K562 (cell line): ENCODE measurements at regions not wholly inside any gene's neighbourhood (a gene's known extent, or its start where the extent isn't known, plus 50 kb on each side); places are given as distances from the start of the nearest gene placed in this dataset.

Source experiments
- ATAC-seq: fragments of 200-7000 bp; cut with Tn5 transposase; 3 replicates; pipeline ENCODE4 v1.9.1; 2020; ENCODE audit warnings: moderate library complexity
- BruUV-seq: library from RNA; stranded (reverse); fragments of 400-500 nt; replicated peaks from 2 replicates; lab custom pipeline; 2021; lab: Mats Ljungman, UMichigan
- CTCF ChIA-PET: fragments of 300-600 bp; formaldehyde crosslinking; extraction: SDS; loops from one replicate; lab custom pipeline; 2021; ENCODE audit warnings: low intra/inter-chr PET ratio; lab: Yijun Ruan, JAX
- POLR2A ChIA-PET: fragments of 300-600, 350-650 bp; sonication (Branson Sonifier 250); formaldehyde crosslinking; extraction: SDS; loops from one replicate; lab custom pipeline; 2021; ENCODE audit warnings: antibody characterized with exemption, inconsistent platforms; lab: Yijun Ruan, JAX
- DNase-seq, 4 experiments: peaks; one replicate each; pipeline versions ENCODE4 v3.0.0 to v3.0.0-alpha.2; 2011 to 2018; ENCODE audit warnings: low spot score in 3 of 4, mixed read lengths in 3 of 4; ENCODE audit errors: extremely low read depth in 1 of 4
- FAIRE-seq: peaks from 2 replicates; lab custom pipeline; 2011; peaks lifted over from hg19 to GRCh38; lab: Jason Lieb, UNC
- H2AFZ ChIP-seq: 2 replicates; pipeline ENCODE4 v1.6.0; 2011; ENCODE audit warnings: low read depth, low read length, control low read depth, inconsistent platforms
- H3K27ac ChIP-seq: fragments of 200-600 bp; 3 replicates; pipeline ENCODE4 v1.8.0; 2011; ENCODE audit warnings: low read depth, mild to moderate bottlenecking, control low read depth, inconsistent platforms, low read length, moderate library complexity, mixed read lengths; ENCODE audit errors: extremely low read depth
- H3K27me3 ChIP-seq, 2 experiments: fragments of 300-600 bp in 1 of 2; 2 replicates in 1 of 2; 3 replicates in 1 of 2; pipeline versions ENCODE4 v1.6.0 to v1.8.0; 2011; ENCODE audit warnings: inconsistent platforms in 2 of 2, low read length in 2 of 2, mild to moderate bottlenecking in 1 of 2, mixed read lengths in 1 of 2, moderate library complexity in 1 of 2; ENCODE audit not compliant: control insufficient read depth in 2 of 2, insufficient read depth in 2 of 2
- H3K36me3 ChIP-seq: fragments of 300-600 bp; 3 replicates; pipeline ENCODE4 v1.8.0; 2011; ENCODE audit warnings: mild to moderate bottlenecking, low read length, inconsistent platforms; ENCODE audit not compliant: control insufficient read depth, insufficient read depth
- H3K4me1 ChIP-seq, 2 experiments: fragments of 200-600 bp in 1 of 2; replicated peaks in 1 of 2; 2 replicates in 1 of 2; 3 replicates in 1 of 2; pipeline versions ENCODE4 v1.5.1 to v1.8.0; 2011; ENCODE audit warnings: inconsistent platforms in 2 of 2, low read length in 2 of 2, mild to moderate bottlenecking in 1 of 2, mixed read lengths in 1 of 2, moderate library complexity in 1 of 2; ENCODE audit not compliant: control insufficient read depth in 2 of 2, insufficient read depth in 2 of 2
- H3K4me2 ChIP-seq: 2 replicates; pipeline ENCODE4 v1.6.1; 2011; ENCODE audit warnings: low read length, control low read depth, inconsistent platforms, mixed read lengths; ENCODE audit not compliant: insufficient read depth
- H3K4me3 ChIP-seq: fragments of 200-600 bp; sonication (generic), shearing (Covaris generic); 2 replicates; pipeline ENCODE4 v1.5.1; 2016; ENCODE audit warnings: control low read depth, inconsistent platforms
- H3K79me2 ChIP-seq: fragments of 200-600 bp; 3 replicates; pipeline ENCODE4 v1.8.0; 2011; ENCODE audit warnings: low read length, inconsistent platforms; ENCODE audit not compliant: control insufficient read depth, insufficient read depth
- H3K9ac ChIP-seq, 2 experiments: 2 replicates each; pipeline versions ENCODE4 v1.6.0 to v1.6.1; 2011; ENCODE audit warnings: low read depth in 2 of 2, low read length in 2 of 2, control low read depth in 1 of 2, inconsistent platforms in 1 of 2, mild to moderate bottlenecking in 1 of 2, mixed read lengths in 1 of 2; ENCODE audit not compliant: insufficient read depth in 1 of 2
- H3K9me1 ChIP-seq: one replicate; pipeline ENCODE4 v1.6.0; 2011; ENCODE audit warnings: inconsistent platforms, mild to moderate bottlenecking, low read length, moderate library complexity; ENCODE audit not compliant: control insufficient read depth, insufficient read depth
- H3K9me3 ChIP-seq: replicated peaks from 2 replicates; pipeline ENCODE4 v1.5.1; 2011; ENCODE audit warnings: low read depth, low read length, inconsistent platforms; ENCODE audit not compliant: control insufficient read depth, insufficient read depth
- H4K20me1 ChIP-seq: replicated peaks from 2 replicates; pipeline ENCODE4 v1.6.1; 2011; ENCODE audit warnings: low read length, inconsistent platforms, mixed read lengths; ENCODE audit not compliant: control insufficient read depth, insufficient read depth
- CBX5 ChIP-seq: IDR thresholded peaks from 2 replicates; pipeline ENCODE4 v1.6.1; 2014; ENCODE audit warnings: low read depth, borderline replicate concordance
- CREBBP ChIP-seq: IDR thresholded peaks from one replicate; pipeline ENCODE4 v1.6.1; 2012; ENCODE audit warnings: low read depth, mild to moderate bottlenecking, control low read depth, inconsistent platforms, low read length
- ELF1 ChIP-seq: fragments of 200-800 bp; sonication (Bioruptor generic); IDR thresholded peaks from 2 replicates; pipeline ENCODE4 v1.6.1; 2016; ENCODE audit warnings: missing genetic modification characterization, missing compliant biosample characterization
- GATAD2B ChIP-seq: fragments of 450-650 bp; IDR thresholded peaks from 2 replicates; pipeline ENCODE4 v1.6.1; 2017; ENCODE audit warnings: mild to moderate bottlenecking, borderline replicate concordance
- KLF13 ChIP-seq: fragments of 450-650 bp; IDR thresholded peaks from 2 replicates; pipeline ENCODE4 v1.6.1; 2016; ENCODE audit warnings: missing genetic modification characterization, low read depth, mild to moderate bottlenecking, missing compliant biosample characterization, moderate library complexity, borderline replicate concordance
- KLF6 ChIP-seq: fragments of 250-450 bp; sonication (Bioruptor Pico); IDR thresholded peaks from 2 replicates; pipeline ENCODE4 v1.4.0; 2020; ENCODE audit warnings: mild to moderate bottlenecking, moderate library complexity, borderline replicate concordance
- MCM5 ChIP-seq: fragments of 450-650 bp; IDR thresholded peaks from 2 replicates; pipeline ENCODE4 v1.6.1; 2016; ENCODE audit warnings: low read depth
- NR1H2 ChIP-seq: sonication (generic); formaldehyde crosslinking; IDR thresholded peaks from 2 replicates; pipeline ENCODE4 v1.4.0; 2020; ENCODE audit warnings: mild to moderate bottlenecking, missing genetic modification reagents
- PCBP2 ChIP-seq: fragments of 200-400 bp; formaldehyde crosslinking; IDR thresholded peaks from 2 replicates; pipeline ENCODE4 v1.6.1; 2018; ENCODE audit warnings: low read length, low read depth, mild to moderate bottlenecking, moderate library complexity; ENCODE audit not compliant: poor library complexity, severe bottlenecking
- POLR2A ChIP-seq: fragments of 450-650 bp; conservative IDR thresholded peaks from 2 replicates; pipeline ENCODE4 v1.6.1; 2016
- SMAD1 ChIP-seq: fragments of 150-350 bp; IDR thresholded peaks from 2 replicates; pipeline ENCODE4 v1.6.1; 2014; ENCODE audit warnings: low read length, low read depth; ENCODE audit not compliant: partially characterized antibody
- SREBF1 ChIP-seq: fragments of 150-350 bp; IDR thresholded peaks from 2 replicates; pipeline ENCODE4 v1.6.1; 2014; ENCODE audit warnings: antibody characterized with exemption, low read depth, low read length, borderline replicate concordance
- ZNF3 ChIP-seq: fragments of 250-450 bp; sonication (Bioruptor Pico); IDR thresholded peaks from 2 replicates; pipeline ENCODE4 v1.5.0; 2021; ENCODE audit warnings: mild to moderate bottlenecking, moderate library complexity
- ZNF586 ChIP-seq: fragments of 450-650 bp; formaldehyde crosslinking; conservative IDR thresholded peaks from 2 replicates; pipeline ENCODE4 v1.4.0; 2020; ENCODE audit warnings: mild to moderate bottlenecking, moderate library complexity
- ZNF695 ChIP-seq: fragments of 450-650 bp; formaldehyde crosslinking; IDR thresholded peaks from 2 replicates; pipeline ENCODE4 v1.4.0; 2020; ENCODE audit warnings: mild to moderate bottlenecking, moderate library complexity
- in situ Hi-C: fragments of 300-500 bp; cut with MboI; formaldehyde crosslinking; loops from 4 replicates; pipeline ENCODE4 v1.15.0; 2018; ENCODE audit warnings: inconsistent platforms, mixed read lengths
- intact Hi-C: fragments of 100-400 bp; cut with micrococcal nuclease; formaldehyde crosslinking; loops from 2 replicates; pipeline ENCODE4 v1.14.2; 2022
- TF ChIP-seq, protein P1 (sequence below): IDR thresholded peaks from 2 replicates; pipeline ENCODE4 v1.6.1; 2014; ENCODE audit warnings: antibody characterized with exemption
- TF ChIP-seq, protein P2 (sequence below): fragments of 250-450 bp; sonication (Bioruptor Pico); IDR thresholded peaks from 2 replicates; pipeline ENCODE4 v1.9.0; 2021; ENCODE audit warnings: mild to moderate bottlenecking, inconsistent platforms
- TF ChIP-seq, protein P3 (sequence below): fragments of 450-650 bp; formaldehyde crosslinking; IDR thresholded peaks from 2 replicates; pipeline ENCODE4 v1.4.0; 2020; ENCODE audit warnings: mild to moderate bottlenecking, moderate library complexity

DNA sequence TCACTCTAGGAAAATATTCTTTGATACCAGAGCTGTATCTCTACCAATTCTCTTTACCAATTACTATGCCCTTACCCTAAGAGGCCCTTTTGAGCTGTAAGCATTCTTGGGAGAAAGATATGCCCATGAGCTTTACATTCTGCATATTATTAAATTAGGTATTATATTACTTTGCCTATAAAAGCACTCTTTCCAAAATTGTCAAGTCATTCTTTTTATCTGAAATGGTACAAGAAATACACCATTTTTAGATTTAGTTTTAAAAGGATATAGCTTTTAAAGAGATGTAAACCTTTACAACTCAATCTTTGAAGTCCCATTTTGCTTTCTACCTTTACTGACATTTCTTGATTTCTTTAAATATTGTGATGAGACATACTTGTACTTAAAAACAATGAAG is 343.5 kb downstream of the C12orf50 start:
- no peak overlapping the region for H3K27ac ChIP-seq
- in situ Hi-C loops: no loop called here
- no peaks in the 10 kb centered on the region for H3K9me3 ChIP-seq
- H3K79me2 ChIP-seq: no peaks in the 10 kb centered on the region
- no peak overlapping the region for H2AFZ ChIP-seq
- no peaks in the 10 kb centered on the region for H3K27me3 ChIP-seq
- H3K36me3 ChIP-seq: no peaks in the 10 kb centered on the region
- no peak overlapping the region for H3K9ac ChIP-seq
- no peaks in the 10 kb centered on the region for H3K4me1 ChIP-seq
- no peak for FAIRE-seq
- no peaks in the 10 kb centered on the region for H3K9me1 ChIP-seq
- no peak for TF ChIP-seq CBX5
- no peak for TF ChIP-seq KLF13 (tag)
- TF ChIP-seq, protein P1, sequence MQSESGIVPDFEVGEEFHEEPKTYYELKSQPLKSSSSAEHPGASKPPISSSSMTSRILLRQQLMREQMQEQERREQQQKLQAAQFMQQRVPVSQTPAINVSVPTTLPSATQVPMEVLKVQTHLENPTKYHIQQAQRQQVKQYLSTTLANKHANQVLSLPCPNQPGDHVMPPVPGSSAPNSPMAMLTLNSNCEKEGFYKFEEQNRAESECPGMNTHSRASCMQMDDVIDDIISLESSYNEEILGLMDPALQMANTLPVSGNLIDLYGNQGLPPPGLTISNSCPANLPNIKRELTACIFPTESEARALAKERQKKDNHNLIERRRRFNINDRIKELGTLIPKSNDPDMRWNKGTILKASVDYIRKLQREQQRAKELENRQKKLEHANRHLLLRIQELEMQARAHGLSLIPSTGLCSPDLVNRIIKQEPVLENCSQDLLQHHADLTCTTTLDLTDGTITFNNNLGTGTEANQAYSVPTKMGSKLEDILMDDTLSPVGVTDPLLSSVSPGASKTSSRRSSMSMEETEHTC: no peak
- TF ChIP-seq ZNF586 (CRISPR knock-in tag): no peak
- TF ChIP-seq KLF6 (CRISPR knock-in tag): no peak
- TF ChIP-seq, protein P2, sequence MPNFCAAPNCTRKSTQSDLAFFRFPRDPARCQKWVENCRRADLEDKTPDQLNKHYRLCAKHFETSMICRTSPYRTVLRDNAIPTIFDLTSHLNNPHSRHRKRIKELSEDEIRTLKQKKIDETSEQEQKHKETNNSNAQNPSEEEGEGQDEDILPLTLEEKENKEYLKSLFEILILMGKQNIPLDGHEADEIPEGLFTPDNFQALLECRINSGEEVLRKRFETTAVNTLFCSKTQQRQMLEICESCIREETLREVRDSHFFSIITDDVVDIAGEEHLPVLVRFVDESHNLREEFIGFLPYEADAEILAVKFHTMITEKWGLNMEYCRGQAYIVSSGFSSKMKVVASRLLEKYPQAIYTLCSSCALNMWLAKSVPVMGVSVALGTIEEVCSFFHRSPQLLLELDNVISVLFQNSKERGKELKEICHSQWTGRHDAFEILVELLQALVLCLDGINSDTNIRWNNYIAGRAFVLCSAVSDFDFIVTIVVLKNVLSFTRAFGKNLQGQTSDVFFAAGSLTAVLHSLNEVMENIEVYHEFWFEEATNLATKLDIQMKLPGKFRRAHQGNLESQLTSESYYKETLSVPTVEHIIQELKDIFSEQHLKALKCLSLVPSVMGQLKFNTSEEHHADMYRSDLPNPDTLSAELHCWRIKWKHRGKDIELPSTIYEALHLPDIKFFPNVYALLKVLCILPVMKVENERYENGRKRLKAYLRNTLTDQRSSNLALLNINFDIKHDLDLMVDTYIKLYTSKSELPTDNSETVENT (CRISPR knock-in tag): no peak
- TF ChIP-seq MCM5: no peak
- no peak for TF ChIP-seq SMAD1
- TF ChIP-seq, protein P3, sequence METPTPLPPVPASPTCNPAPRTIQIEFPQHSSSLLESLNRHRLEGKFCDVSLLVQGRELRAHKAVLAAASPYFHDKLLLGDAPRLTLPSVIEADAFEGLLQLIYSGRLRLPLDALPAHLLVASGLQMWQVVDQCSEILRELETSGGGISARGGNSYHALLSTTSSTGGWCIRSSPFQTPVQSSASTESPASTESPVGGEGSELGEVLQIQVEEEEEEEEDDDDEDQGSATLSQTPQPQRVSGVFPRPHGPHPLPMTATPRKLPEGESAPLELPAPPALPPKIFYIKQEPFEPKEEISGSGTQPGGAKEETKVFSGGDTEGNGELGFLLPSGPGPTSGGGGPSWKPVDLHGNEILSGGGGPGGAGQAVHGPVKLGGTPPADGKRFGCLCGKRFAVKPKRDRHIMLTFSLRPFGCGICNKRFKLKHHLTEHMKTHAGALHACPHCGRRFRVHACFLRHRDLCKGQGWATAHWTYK: no peak
- no peak for TF ChIP-seq ZNF695 (CRISPR knock-in tag)
- no peak for TF ChIP-seq NR1H2 (CRISPR knock-in tag)
- TF ChIP-seq ZNF3 (CRISPR knock-in tag): no peak
- no peak for TF ChIP-seq PCBP2
- no peak for TF ChIP-seq SREBF1
- TF ChIP-seq ELF1 (tag): no peak
- TF ChIP-seq CREBBP: no peak
- TF ChIP-seq POLR2A: no peak
- no peak for TF ChIP-seq GATAD2B
- TF ChIP-seq, all 486 proteins: peak for 0
- no peaks in the 10 kb centered on the region for H4K20me1 ChIP-seq
- ChIA-PET CTCF (no interaction called here), POLR2A (no interaction called here)
- BruUV-seq: no TSS peak
- no peak overlapping the region for H3K4me3 ChIP-seq
- no peak overlapping the region for H3K4me2 ChIP-seq
- intact Hi-C loops: no loop called here
- no peak for ATAC-seq
- no peak for DNase-seq
